ENCODE measurements at regions not wholly inside any gene's neighbourhood (a gene's known extent, or its start where the extent isn't known, plus 50 kb on each side); places are given as distances from the start of the nearest gene placed in this dataset.

DNA sequence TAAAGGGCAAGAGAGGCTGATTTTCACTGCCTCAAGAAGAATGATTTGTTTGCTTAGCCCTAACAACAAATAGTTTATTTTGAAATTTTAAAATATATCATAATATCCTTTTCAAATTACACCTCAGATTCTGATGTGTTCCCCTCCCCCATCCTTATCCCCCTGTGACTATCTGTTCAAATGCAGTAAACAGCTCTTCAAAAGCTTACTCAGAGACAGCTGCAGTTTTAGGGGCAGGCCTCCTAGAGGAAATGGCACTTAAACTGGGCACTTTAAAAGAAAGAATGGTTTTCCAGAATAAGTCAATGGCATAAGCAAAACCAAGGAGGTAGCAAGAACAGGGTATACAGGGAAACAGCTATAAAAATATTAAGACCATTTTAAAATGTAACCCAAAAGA, 118.6 kb upstream of the UST start:
- TF ChIP-seq, protein P1, sequence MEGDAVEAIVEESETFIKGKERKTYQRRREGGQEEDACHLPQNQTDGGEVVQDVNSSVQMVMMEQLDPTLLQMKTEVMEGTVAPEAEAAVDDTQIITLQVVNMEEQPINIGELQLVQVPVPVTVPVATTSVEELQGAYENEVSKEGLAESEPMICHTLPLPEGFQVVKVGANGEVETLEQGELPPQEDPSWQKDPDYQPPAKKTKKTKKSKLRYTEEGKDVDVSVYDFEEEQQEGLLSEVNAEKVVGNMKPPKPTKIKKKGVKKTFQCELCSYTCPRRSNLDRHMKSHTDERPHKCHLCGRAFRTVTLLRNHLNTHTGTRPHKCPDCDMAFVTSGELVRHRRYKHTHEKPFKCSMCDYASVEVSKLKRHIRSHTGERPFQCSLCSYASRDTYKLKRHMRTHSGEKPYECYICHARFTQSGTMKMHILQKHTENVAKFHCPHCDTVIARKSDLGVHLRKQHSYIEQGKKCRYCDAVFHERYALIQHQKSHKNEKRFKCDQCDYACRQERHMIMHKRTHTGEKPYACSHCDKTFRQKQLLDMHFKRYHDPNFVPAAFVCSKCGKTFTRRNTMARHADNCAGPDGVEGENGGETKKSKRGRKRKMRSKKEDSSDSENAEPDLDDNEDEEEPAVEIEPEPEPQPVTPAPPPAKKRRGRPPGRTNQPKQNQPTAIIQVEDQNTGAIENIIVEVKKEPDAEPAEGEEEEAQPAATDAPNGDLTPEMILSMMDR (IDR thresholded peaks at IDR 0.05 in 8 of 11, conservative IDR thresholded peaks at IDR 0.05 in 3 of 11): no peak
- TF ChIP-seq POLR2A (IDR thresholded peaks at IDR 0.05) (no peak), POLR2AphosphoS5 (IDR thresholded peaks at IDR 0.05) (no peak)
